Epithelial cell of proximal tubule (primary cell): ENCODE measurements at regions not wholly inside any gene's neighbourhood (a gene's known extent, or its start where the extent isn't known, plus 50 kb on each side); places are given as distances from the start of the nearest gene placed in this dataset.

Experiments
- DNase-seq: peaks from one replicate; pipeline ENCODE4 v3.0.0-alpha.2; 2011; ENCODE audit warnings: low read depth
- H3K4me3 ChIP-seq: 2 replicates; pipeline ENCODE4 v1.5.1; 2011; ENCODE audit warnings: low read depth, mild to moderate bottlenecking, low read length
- TF ChIP-seq, protein P1 (sequence below): conservative IDR thresholded peaks from 2 replicates; pipeline ENCODE4 v1.5.1; 2012; ENCODE audit warnings: low read depth, mild to moderate bottlenecking, low read length

DNA sequence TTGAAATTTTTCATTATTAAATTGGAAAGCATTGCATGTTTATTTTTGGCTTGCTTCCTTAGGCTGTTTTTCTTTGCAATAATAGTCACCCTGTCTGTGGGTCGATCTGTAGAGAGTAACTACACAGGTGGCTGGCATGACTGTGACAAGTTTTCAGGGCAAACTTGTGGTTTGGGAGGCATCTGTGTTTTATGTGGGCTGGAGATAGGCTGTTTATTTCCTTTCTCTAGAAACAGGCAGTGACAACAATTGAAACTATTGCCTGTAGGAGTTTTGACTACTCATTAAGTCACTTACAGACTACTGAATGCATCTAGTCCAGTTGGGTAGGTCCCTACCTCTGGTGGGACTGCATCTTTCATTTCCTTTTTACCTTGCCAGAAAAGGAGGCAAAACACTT is 155.6 kb downstream of the DYRK2 start:
- DNase-seq = no peak
- no peak overlapping the region for H3K4me3 ChIP-seq
- TF ChIP-seq, protein P1, sequence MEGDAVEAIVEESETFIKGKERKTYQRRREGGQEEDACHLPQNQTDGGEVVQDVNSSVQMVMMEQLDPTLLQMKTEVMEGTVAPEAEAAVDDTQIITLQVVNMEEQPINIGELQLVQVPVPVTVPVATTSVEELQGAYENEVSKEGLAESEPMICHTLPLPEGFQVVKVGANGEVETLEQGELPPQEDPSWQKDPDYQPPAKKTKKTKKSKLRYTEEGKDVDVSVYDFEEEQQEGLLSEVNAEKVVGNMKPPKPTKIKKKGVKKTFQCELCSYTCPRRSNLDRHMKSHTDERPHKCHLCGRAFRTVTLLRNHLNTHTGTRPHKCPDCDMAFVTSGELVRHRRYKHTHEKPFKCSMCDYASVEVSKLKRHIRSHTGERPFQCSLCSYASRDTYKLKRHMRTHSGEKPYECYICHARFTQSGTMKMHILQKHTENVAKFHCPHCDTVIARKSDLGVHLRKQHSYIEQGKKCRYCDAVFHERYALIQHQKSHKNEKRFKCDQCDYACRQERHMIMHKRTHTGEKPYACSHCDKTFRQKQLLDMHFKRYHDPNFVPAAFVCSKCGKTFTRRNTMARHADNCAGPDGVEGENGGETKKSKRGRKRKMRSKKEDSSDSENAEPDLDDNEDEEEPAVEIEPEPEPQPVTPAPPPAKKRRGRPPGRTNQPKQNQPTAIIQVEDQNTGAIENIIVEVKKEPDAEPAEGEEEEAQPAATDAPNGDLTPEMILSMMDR = no peak

- no peak for DNase-seq
These were observed 159.3 kb downstream of the DYRK2 start for GRCh38 chr12:67807814-67808213.

GRCh38 chr12:67810166-67810565 is 161.6 kb downstream of the DYRK2 start:
- no peak overlapping the region for H3K4me3 ChIP-seq
- no peak for DNase-seq
- TF ChIP-seq, protein P1 = no peak

More at GRCh38 chr12:67807814-67808213, 159.3 kb downstream of the DYRK2 start:
- TF ChIP-seq, protein P1 = no peak
- H3K4me3 ChIP-seq = no peak overlapping the region

GRCh38 chr12:67811437-67812361 is 163.2 kb downstream of the DYRK2 start:
- DNase-seq = peak; percentile 70
- no peak overlapping the region for H3K4me3 ChIP-seq
- TF ChIP-seq, protein P1 = no peak

- TF ChIP-seq, protein P1 = no peak
- no peak overlapping the region for H3K4me3 ChIP-seq
- DNase-seq = no peak
These were observed 164.9 kb downstream of the DYRK2 start for GRCh38 chr12:67813456-67813904.

DNA sequence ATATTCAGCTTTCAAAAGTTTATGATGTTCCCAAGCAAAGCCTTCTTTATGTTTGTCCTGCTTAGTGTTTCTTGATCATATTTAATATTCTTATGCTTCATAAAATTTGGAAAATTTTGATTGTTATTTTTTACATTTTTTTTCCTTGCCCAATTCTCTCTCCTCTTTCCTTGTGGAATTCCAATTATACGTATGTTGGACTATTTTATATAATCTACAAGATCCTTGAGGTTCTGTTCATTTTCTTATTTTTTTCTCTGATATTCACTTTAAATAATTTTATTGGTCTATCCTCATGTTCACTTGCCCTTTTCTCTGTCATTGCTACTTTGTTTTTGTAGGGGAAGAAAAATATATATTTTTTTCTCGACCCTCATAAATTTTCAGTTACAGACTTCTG is 167.7 kb downstream of the DYRK2 start:
- DNase-seq = no peak
- H3K4me3 ChIP-seq = no peak overlapping the region
- TF ChIP-seq, protein P1 = no peak

GRCh38 chr12:67818459-67818903 is 169.9 kb downstream of the DYRK2 start:
- H3K4me3 ChIP-seq = no peak overlapping the region
- DNase-seq = no peak

More at GRCh38 chr12:67818459-67818903, 169.9 kb downstream of the DYRK2 start:
- TF ChIP-seq, protein P1 = no peak
